Loucy (cell line): ENCODE measurements at regions not wholly inside any gene's neighbourhood (a gene's known extent, or its start where the extent isn't known, plus 50 kb on each side); places are given as distances from the start of the nearest gene placed in this dataset.

ENCODE experiments used
- CTCF ChIP-seq: fragments of 200-600 bp; sonication (generic); conservative IDR thresholded peaks from 2 replicates; pipeline ENCODE4 v1.5.1; 2014; ENCODE audit warnings: mild to moderate bottlenecking, antibody characterized with exemption, low read length
- EZH2phosphoT487 ChIP-seq: fragments of 200-600 bp; IDR thresholded peaks from 2 replicates; pipeline ENCODE4 v1.6.1; 2018; ENCODE audit warnings: antibody characterized with exemption, mild to moderate bottlenecking, moderate library complexity, borderline replicate concordance

GRCh38 chr13:109899748-109900147, 113.4 kb upstream of the IRS2 start:
- no peak for TF ChIP-seq CTCF
- TF ChIP-seq EZH2phosphoT487: no peak
